HS-27A (cell line): ENCODE measurements at regions not wholly inside any gene's neighbourhood (a gene's known extent, or its start where the extent isn't known, plus 50 kb on each side); places are given as distances from the start of the nearest gene placed in this dataset.
"Not testable (repeated sequence)": the region's sequence is repeated elsewhere in the genome, so short reads cannot be mapped to it uniquely, and the experiment has no call there.

Experiments used
- DNase-seq: peaks from one replicate; pipeline ENCODE4 v3.0.0-alpha.2; 2012; ENCODE audit warnings: low read depth, missing footprints

DNA sequence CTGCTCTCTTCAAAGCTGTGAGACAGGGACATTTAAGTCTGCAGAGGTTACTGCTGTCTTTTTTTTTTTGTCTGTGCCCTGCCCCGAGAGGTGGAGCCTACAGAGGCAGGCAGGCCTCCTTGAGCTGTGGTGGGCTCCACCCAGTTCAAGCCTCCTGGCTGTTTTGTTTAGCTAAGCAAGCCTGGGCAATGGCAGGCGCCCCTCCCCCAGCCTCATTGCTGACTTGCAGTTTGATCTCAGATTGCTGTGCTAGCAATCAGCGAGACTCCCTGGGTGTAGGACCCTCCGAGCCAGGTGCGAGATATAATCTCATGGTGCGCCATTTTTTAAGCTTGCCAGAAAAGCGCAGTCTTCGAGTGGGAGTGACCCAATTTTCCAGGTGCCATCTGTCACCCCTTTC, 1595.8 kb downstream of the NLGN4Y start:
- not testable (repeated sequence) for DNase-seq

DNA sequence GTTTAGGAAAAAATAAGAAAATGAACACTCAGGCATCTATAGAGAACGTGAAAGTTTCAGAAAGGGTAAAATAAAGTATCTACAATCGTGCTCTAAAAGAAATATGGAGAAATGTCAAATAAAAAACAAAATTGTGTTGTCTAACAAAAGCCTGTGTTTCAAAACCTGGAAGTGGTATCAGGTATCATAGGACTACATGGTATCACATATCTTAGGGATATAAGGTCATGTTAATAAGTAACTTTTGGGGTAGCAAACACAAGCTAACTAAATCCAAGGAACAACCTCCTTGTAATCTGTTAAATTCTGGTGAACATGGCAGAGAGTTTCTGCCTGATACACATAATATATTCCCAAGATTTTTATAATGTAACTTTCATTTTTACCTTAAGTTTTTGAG, 1597.7 kb downstream of the NLGN4Y start:
- no peak for DNase-seq

- DNase-seq, result no peak
Observed at GRCh38 chrY:16124630-16125317, 1600.4 kb downstream of the NLGN4Y start.

GRCh38 chrY:16136581-16137298, 1612.4 kb downstream of the NLGN4Y start:
- DNase-seq, result no peak

GRCh38 chrY:16157801-16158200, 1633.5 kb downstream of the NLGN4Y start:
- DNase-seq, result peak; percentile 34

DNA sequence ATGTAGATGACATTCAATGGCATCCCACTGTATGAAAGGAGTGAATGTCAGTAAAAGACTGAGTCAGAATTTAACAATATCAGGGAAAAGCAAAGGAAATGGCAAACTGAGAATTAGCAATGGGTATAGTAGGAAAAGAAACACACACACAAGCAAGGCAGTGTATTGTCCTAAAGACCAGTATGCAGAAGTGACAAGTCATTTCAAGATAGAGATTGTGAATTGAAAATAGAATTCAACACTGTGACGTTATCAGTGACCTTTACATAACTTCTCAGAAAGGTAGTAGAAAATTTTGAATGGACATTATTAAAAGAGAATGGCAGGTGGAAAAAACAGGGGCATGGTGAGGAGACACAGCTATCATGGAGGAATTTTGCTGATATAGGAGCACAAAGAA, 1651.4 kb downstream of the NLGN4Y start:
- not testable (repeated sequence) for DNase-seq

DNA sequence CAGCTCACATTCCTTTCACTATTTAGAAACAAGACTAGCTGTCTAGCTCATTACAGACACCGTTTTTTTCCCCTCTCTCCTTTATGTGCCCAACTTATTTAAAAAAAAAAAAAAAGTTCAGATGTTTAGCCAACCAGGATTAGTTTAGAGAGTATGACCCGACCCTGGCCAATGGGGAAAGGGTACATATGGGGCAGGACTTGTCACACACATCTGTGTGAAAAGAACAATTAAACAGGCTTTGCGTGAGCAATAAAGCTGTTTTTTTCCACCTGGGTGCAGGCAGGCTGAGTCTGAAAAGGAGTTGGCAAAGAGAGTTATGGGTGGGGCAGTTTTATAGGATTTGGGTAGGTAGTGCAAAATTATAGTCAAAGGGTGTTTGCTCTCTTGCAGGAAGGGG, 1674.5 kb downstream of the CDY2B start:
- DNase-seq, result not testable (repeated sequence)

DNA sequence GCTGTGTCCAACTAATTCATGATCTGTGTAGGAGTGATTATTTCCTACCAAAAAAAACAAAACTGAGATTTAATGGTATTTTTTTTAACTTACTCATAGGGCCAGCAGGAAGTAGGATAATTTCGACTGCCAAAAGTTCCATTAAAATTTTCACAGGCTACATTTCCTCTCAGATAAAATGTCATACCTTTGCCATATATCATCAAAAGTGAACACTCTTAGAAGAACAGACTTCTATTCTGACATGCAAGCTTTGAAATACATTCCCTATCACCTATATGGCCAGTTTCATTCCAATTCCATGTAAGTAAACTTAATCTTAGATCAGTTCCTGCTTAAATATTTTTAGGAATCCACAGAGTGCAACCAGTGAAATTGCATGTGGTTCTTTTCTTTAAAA, 1636.7 kb downstream of the CDY2B start:
- not testable (repeated sequence) for DNase-seq

DNA sequence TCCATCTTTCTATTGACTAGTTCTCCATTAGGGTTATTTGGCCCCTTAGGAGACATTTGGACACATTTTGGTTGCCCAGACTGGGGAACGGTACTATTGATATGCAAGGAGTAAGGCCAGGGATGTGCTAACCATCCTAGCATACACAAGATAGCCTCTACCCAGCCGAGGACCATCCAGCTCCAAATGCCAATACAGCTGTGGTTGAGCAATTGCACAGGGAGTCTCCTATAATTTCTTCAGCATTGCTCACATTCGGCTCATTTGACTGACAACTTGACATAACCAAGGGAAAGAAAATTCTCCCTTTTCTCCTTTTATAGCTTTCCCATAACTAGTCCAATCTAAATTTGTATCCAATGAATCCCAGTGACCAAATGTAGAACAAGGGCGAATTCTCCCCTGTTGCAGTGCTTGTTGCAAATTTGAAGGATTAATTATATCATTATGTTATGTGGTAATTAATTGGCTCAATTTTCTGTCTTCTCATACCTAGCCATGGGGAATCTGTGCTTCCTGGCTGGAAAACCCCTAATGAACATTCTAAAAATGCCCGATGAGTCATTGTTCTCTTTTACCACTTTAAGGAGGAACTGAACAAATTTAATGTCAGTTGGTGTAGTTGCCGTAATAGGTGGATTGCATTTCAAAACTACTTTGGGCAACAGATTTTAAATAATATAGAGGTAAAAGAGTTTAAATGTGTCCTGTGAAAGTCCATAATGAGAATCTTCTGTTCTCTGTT, 1625.3 kb downstream of the CDY2B start:
- not testable (repeated sequence) for DNase-seq

- DNase-seq, result not testable (repeated sequence)
Observed at GRCh38 chrY:16255778-16256177, 1624.2 kb downstream of the CDY2B start.
